Activated B cell treated with CpG ODN at 0.5 μM for 24 hours (primary cell): ENCODE measurements at regions not wholly inside any gene's neighbourhood (a gene's known extent, or its start where the extent isn't known, plus 50 kb on each side); places are given as distances from the start of the nearest gene placed in this dataset.

Experiments used
- ATAC-seq: fragments of 200-7000 bp; cut with Tn5 transposase; one replicate; pipeline ENCODE4 v1.10.0; 2021; ENCODE audit warnings: low read depth, mild to moderate bottlenecking, moderate library complexity
- CTCF ChIA-PET: fragments of 350-600 bp; sonication (Branson Sonifier 250); formaldehyde crosslinking; loops from one replicate; lab custom pipeline; 2021; ENCODE audit warnings: antibody characterized with exemption; lab: Charles Lee
- POLR2A ChIA-PET: fragments of 350-600 bp; sonication (Branson Sonifier 250); formaldehyde crosslinking; loops from one replicate; lab custom pipeline; 2021; ENCODE audit warnings: antibody characterized with exemption; lab: Charles Lee
- DNase-seq: peaks from one replicate; pipeline ENCODE4 v3.0.0; 2022
- H3K27ac Mint-ChIP-seq: one replicate; pipeline ENCODE4 v1.8.0; 2020; ENCODE audit warnings: mixed read lengths
- H3K27me3 Mint-ChIP-seq: one replicate; pipeline ENCODE4 v1.8.0; 2021; ENCODE audit warnings: mixed read lengths
- H3K36me3 Mint-ChIP-seq: one replicate; pipeline ENCODE4 v1.8.0; 2021; ENCODE audit warnings: low read depth, mixed read lengths
- H3K4me1 Mint-ChIP-seq: one replicate; pipeline ENCODE4 v1.8.0; 2021; ENCODE audit warnings: mixed read lengths
- H3K4me3 Mint-ChIP-seq: one replicate; pipeline ENCODE4 v1.8.0; 2020; ENCODE audit warnings: mild to moderate bottlenecking, mixed read lengths
- H3K9me3 Mint-ChIP-seq: one replicate; pipeline ENCODE4 v1.8.0; 2020; ENCODE audit warnings: mixed read lengths
- CTCF ChIP-seq: fragments of 200-600 bp; IDR thresholded peaks from one replicate; pipeline ENCODE4 v1.8.0; 2022; ENCODE audit warnings: antibody characterized with exemption, mild to moderate bottlenecking
- intact Hi-C: fragments of 100-400 bp; cut with micrococcal nuclease; formaldehyde crosslinking; loops from one replicate; pipeline ENCODE4 v1.15.1; 2024

GRCh38 chr12:111143271-111143670 lies 222.9 kb upstream of the MYL2 start:
- DNase-seq (no peak), ATAC-seq (no peak)
- intact Hi-C loops = no loop called here
- Mint-ChIP-seq H3K27ac (no peak overlapping the region), H3K4me3 (no peak overlapping the region), H3K36me3 (no peaks in the 10 kb centered on the region), H3K27me3 (peaks cover 11% of the 10 kb centered on the region), H3K9me3 (peaks cover 5% of the 10 kb centered on the region), H3K4me1 (no peaks in the 10 kb centered on the region)
- ChIA-PET POLR2A (no interaction called here), CTCF (no interaction called here)
- no peak for TF ChIP-seq CTCF

GRCh38 chr12:111141205-111141604 lies 220.8 kb upstream of the MYL2 start:
- ATAC-seq (no peak), DNase-seq (no peak)
- Mint-ChIP-seq H3K4me3 (no peak overlapping the region), H3K4me1 (no peaks in the 10 kb centered on the region), H3K36me3 (no peaks in the 10 kb centered on the region), H3K27ac (no peak overlapping the region), H3K9me3 (no peaks in the 10 kb centered on the region), H3K27me3 (peaks cover 9% of the 10 kb centered on the region)
- CTCF ChIA-PET = no interaction called here
- TF ChIP-seq CTCF = no peak
- intact Hi-C loops = no loop called here
- POLR2A ChIA-PET = no interaction called here

- ChIA-PET CTCF (no interaction called here), POLR2A (no interaction called here)
- H3K4me3 Mint-ChIP-seq = no peak overlapping the region
- ATAC-seq = no peak
- no peak for DNase-seq
- H3K27ac Mint-ChIP-seq = no peak overlapping the region
- peaks cover 17% of the 10 kb centered on the region for H3K27me3 Mint-ChIP-seq
- peaks cover 7% of the 10 kb centered on the region for H3K9me3 Mint-ChIP-seq
- intact Hi-C loops = no loop called here
- H3K4me1 Mint-ChIP-seq = no peaks in the 10 kb centered on the region
- H3K36me3 Mint-ChIP-seq = no peaks in the 10 kb centered on the region
- no peak for TF ChIP-seq CTCF
These were observed 217.6 kb upstream of the MYL2 start for GRCh38 chr12:111138016-111138415.

GRCh38 chr12:111135293-111135832 lies 215.0 kb upstream of the MYL2 start:
- H3K4me3 Mint-ChIP-seq = no peak overlapping the region
- CTCF ChIA-PET = no interaction called here
- DNase-seq (no peak), ATAC-seq (no peak)
- H3K36me3 Mint-ChIP-seq = no peaks in the 10 kb centered on the region
- H3K4me1 Mint-ChIP-seq = no peaks in the 10 kb centered on the region
- POLR2A ChIA-PET = no interaction called here
- intact Hi-C loops = no loop called here
- peaks cover 7% of the 10 kb centered on the region for H3K9me3 Mint-ChIP-seq
- TF ChIP-seq CTCF = no peak
- peaks cover 14% of the 10 kb centered on the region for H3K27me3 Mint-ChIP-seq
- no peak overlapping the region for H3K27ac Mint-ChIP-seq

- H3K4me1 Mint-ChIP-seq = no peaks in the 10 kb centered on the region
- peaks cover 3% of the 10 kb centered on the region for H3K9me3 Mint-ChIP-seq
- H3K27ac Mint-ChIP-seq = no peak overlapping the region
- DNase-seq (no peak), ATAC-seq (no peak)
- H3K4me3 Mint-ChIP-seq = no peak overlapping the region
- H3K27me3 Mint-ChIP-seq = peaks cover 6% of the 10 kb centered on the region
- intact Hi-C loops = no loop called here
- CTCF ChIA-PET = no interaction called here
- POLR2A ChIA-PET = no interaction called here
- no peak for TF ChIP-seq CTCF
- H3K36me3 Mint-ChIP-seq = no peaks in the 10 kb centered on the region
These were observed 210.0 kb upstream of the MYL2 start for GRCh38 chr12:111130336-111130735.
